GM04503 (cell line): ENCODE measurements at regions not wholly inside any gene's neighbourhood (a gene's known extent, or its start where the extent isn't known, plus 50 kb on each side); places are given as distances from the start of the nearest gene placed in this dataset.

Experiments
- DNase-seq: peaks from one replicate; pipeline ENCODE4 v3.0.0-alpha.2; 2012; ENCODE audit warnings: low read depth

GRCh38 chr2:204434660-204435462 is 110.4 kb upstream of the PARD3B start:
- DNase-seq: no peak

- peak; percentile 10 for DNase-seq
Observed at GRCh38 chr2:204436230-204436629, 109.0 kb upstream of the PARD3B start.

DNA sequence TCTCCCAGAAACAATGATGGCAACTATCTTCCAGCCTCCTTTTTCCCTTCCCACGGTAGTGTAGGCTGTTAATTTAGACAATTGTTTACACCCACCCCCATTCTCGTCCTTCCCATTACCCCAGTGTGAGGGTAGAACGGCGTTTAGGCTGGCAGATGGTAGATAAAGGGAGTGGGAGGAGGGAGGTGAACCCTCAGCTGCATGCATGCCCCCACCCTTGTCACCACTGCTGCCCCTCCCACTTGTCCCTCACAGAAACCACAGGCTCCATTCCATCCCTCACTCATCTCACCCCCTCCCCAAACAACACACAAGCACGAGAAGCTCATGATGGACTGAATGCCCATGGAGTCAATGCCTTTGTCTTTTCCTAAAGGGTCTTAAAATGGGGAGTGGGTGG is 107.9 kb upstream of the PARD3B start:
- DNase-seq: no peak

DNA sequence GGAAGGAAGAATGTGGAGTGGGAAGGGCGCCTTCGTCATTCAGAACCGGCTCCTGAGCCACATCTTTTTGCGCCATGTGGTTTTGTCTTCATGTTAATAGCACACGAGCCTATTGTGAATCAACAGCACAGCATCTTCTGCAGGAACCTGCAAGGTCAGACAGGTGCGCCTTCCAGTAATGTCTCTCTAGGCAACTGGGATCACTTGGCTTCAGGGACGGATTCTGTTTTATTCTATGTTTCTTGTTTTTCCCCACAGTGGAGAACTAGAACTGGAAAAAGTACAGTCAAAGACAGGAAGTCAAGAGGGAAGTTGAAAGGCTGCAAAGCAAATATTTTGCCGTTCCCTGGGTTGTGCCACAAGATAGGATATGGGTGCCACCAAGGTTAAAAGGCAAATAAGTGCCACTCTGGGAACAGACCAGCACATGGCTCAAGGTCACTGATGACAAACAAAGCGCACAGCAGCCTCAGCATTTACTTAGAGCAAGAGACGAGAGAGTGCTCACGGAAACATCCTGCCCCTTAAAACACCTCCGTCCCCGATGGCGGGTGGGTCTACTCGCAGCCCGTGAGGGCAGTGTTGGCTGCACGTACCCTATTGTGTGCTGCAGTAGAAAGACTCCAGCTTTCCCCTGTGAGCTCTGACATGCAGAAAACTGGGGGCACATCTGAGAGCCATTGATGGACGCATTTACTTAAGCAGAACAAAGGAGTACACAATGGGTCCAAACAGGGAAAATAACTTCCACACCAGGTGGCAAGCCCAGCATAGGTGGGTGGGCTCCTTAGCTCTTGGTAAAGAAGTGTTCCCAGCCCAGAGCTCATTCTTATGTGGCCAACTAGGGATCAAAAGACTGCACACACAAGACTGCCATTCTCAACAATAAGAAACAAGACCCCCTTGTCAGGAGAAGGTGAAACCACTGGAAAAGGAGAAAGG is 107.2 kb upstream of the PARD3B start:
- no peak for DNase-seq

- DNase-seq: no peak
Observed at GRCh38 chr2:204441316-204441715, 104.0 kb upstream of the PARD3B start.

DNA sequence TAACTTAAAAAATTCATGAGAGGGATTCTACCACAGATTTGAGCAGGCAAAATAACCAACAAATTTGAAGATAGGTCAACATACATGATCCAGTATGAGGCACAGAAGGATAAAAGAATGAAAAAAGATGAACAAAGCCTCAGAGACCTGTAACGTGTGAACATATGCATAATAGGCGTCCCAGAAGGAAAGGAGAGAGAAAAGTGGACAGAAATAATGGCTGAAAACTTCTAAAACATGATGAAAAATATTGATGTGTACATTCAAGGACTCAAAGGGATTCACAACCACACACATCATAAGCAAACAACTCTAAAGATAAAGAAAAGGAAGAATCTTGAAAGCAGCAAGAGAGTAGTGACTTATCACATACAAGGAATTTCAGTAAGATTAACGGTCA is 100.1 kb upstream of the PARD3B start:
- DNase-seq: no peak

- DNase-seq: no peak
Observed at GRCh38 chr2:204447722-204448121, 97.6 kb upstream of the PARD3B start.

- no peak for DNase-seq
Observed at GRCh38 chr2:204449977-204450376, 95.3 kb upstream of the PARD3B start.

- no peak for DNase-seq
Observed at GRCh38 chr2:204451766-204452165, 93.5 kb upstream of the PARD3B start.

DNA sequence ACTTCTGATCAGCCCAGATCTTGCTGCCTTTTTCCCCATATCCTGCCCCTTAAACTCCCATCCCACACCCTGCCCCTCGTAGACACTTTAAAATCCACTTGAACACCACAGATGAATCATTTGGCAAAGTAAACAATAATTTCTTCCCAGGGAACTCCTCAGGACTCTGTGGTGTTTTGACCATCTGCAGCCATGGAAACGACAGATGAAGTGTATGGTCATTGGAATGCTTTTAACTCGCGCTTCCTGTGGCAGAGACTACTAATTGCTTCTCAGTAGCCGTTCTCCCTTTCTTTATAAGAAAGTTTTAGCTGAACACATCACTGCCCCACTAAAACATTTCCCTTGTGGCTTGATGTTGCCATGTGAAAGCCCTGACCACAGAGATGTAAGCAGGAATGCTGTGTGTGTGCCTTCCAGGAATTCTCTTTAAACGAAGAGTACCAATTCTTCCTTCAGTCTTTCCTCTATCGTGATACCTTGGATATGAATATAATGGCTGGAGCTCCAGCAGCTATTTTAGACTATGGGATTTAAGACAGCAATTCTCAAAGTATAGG is 92.7 kb upstream of the PARD3B start:
- DNase-seq: peak; percentile 100

DNA sequence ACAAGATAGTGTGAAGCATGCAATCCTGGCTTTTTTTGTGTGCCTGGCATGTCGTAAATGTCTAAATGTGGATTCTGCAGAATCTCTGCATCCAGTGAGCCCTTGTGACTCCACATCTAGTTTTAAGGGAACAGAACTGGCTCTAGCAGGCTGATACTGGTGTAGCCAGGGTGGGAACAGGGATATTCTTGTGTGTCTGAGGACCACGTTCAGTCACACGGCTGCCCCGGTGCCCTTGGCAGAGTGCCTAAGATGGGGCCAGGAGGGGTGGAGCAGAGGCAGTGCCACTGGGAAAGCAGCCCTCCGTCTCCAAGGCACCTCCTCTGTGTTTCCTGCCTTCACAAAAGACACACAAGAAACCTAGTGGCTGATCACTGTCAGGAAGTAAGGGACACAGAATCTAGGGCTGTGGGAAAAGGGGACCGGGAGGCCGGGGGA is 91.5 kb upstream of the PARD3B start:
- DNase-seq: peak; percentile 13

- no peak for DNase-seq
Observed at GRCh38 chr2:204454672-204455380, 90.4 kb upstream of the PARD3B start.

- peak; percentile 98 for DNase-seq
Observed at GRCh38 chr2:204468746-204469429, 76.4 kb upstream of the PARD3B start.

GRCh38 chr2:204470178-204470620 is 75.1 kb upstream of the PARD3B start:
- DNase-seq: no peak

DNA sequence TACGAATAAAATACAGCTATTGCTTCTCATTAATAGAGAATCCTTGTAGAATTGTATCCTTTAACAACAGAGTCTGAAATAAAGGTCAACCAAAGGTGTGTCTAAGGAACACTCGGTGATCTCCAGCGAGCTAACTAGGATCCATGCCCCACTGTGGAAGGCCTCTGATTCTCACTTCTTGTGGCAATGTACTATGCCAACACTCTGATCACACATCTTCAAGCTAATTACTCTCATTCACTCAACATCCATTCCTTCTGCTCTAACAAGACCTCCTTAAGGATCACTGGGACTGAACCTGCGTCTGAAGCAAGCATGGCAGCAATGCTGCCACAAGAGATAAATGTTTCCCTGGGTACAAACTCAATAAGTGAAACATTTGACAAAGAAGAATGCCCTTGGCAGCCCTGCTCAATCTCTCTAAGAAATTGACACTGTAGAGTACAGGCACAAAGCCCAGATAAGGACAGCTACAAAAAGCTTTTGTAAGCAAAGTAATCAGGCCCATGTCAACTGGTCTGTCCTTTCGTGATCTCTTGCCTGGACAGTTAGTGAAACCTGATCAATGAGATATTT is 74.6 kb upstream of the PARD3B start:
- no peak for DNase-seq

- no peak for DNase-seq
Observed at GRCh38 chr2:204472375-204472774, 72.9 kb upstream of the PARD3B start.

DNA sequence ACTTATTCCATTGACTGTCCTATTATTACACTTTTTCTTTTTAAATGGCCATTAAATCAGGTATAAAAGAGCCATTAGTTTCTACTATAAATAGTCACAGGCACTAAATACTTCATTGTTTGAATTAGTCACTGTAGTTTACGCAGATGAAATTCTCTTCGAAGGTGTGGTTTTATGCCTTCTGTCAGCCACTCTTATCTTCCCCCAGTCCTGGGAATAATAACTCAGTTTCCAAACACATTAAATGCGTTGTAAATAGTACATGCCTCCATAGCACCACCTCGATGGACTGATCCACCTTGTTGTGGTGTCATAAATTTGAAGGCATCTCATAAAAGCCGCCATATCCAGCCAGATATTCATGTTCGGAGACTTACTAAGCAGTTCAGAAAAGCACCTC is 72.1 kb upstream of the PARD3B start:
- no peak for DNase-seq

- no peak for DNase-seq
Observed at GRCh38 chr2:204475399-204475798, 69.9 kb upstream of the PARD3B start.

DNA sequence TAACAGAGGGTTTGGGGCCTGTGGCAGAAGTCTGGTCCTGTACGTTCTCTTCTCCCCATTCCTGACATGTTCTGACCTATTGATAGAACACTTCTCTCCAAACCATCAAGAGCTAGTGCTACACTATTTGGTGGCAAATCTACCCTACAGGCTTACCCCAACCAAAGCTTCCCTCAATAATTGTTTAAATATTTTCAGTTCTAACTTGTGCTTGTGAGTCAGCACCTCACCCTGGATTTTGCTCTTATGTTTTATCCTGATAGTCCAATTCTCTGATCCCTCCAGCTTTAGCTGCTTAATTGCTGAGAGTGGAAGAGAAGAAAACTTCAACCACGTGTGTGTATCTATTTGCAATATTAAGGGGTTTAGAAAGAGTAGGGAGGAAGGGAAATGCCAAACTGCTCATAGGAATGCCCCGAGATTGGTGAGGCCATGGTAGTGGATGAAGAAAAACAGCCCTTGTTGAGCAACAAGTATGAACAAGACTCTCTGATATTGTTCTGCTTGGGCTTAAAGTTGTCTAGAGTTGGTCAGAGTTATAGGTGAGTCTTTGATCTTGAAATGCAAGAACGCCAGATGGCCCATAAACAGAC is 67.8 kb upstream of the PARD3B start:
- DNase-seq: no peak

- DNase-seq: no peak
Observed at GRCh38 chr2:204479557-204479956, 65.7 kb upstream of the PARD3B start.

GRCh38 chr2:204480676-204481075 is 64.6 kb upstream of the PARD3B start:
- no peak for DNase-seq
